IMR-90 (cell line): ENCODE measurements at regions not wholly inside any gene's neighbourhood (a gene's known extent, or its start where the extent isn't known, plus 50 kb on each side); places are given as distances from the start of the nearest gene placed in this dataset.

Source experiments
- ATAC-seq: fragments of 200-7000 bp; cut with Tn5 transposase; 2 replicates; pipeline ENCODE4 v1.9.1; 2020; ENCODE audit warnings: low read depth, mild to moderate bottlenecking, moderate library complexity
- BruUV-seq: library from RNA; stranded (reverse); fragments of 400-500 nt; replicated peaks from 2 replicates; lab custom pipeline; 2021; lab: Mats Ljungman, UMichigan
- CTCF ChIA-PET: fragments of 300-600 bp; formaldehyde crosslinking; extraction: SDS; loops from one replicate; lab custom pipeline; 2021; ENCODE audit warnings: antibody characterized with exemption; lab: Yijun Ruan, JAX
- POLR2A ChIA-PET: fragments of 300-600 bp; sonication (Branson Sonifier 250); formaldehyde crosslinking; loops from one replicate; lab custom pipeline; 2022; ENCODE audit warnings: antibody characterized with exemption; ENCODE audit not compliant: unreplicated experiment; lab: Charles Lee
- DNase-seq: peaks from one replicate; pipeline ENCODE4 v3.0.0; 2013
- H2AFZ ChIP-seq: replicated peaks from 2 replicates; pipeline ENCODE3; 2013; ENCODE audit warnings: low read length, mild to moderate bottlenecking; ENCODE audit not compliant: poor library complexity
- H2AK5ac ChIP-seq: 2 replicates; pipeline ENCODE4 v1.6.1; 2013; ENCODE audit warnings: low read depth, low read length, inconsistent platforms
- H2AK9ac ChIP-seq: replicated peaks from 2 replicates; pipeline ENCODE3; 2013; ENCODE audit warnings: mild to moderate bottlenecking, low read depth, low read length, moderate library complexity; ENCODE audit not compliant: poor library complexity
- H2BK120ac ChIP-seq: 2 replicates; pipeline ENCODE4 v1.6.1; 2013; ENCODE audit warnings: low read depth, low read length, inconsistent platforms
- H2BK15ac ChIP-seq: 3 replicates; pipeline ENCODE4 v1.6.1; 2013; ENCODE audit warnings: low read depth, low read length, inconsistent platforms
- H2BK20ac ChIP-seq: 2 replicates; pipeline ENCODE4 v1.6.1; 2013; ENCODE audit warnings: low read depth, mild to moderate bottlenecking, inconsistent platforms, low read length, moderate library complexity
- H2BK5ac ChIP-seq: 2 replicates; pipeline ENCODE4 v1.6.1; 2013; ENCODE audit warnings: mild to moderate bottlenecking, low read depth, low read length, inconsistent platforms; ENCODE audit not compliant: poor library complexity, severe bottlenecking
- H3K14ac ChIP-seq: replicated peaks from 2 replicates; pipeline ENCODE4 v1.6.1; 2013; ENCODE audit warnings: low read depth, low read length, inconsistent platforms
- H3K18ac ChIP-seq: 2 replicates; pipeline ENCODE4 v1.6.1; 2013; ENCODE audit warnings: low read depth, low read length, control low read depth
- H3K23ac ChIP-seq: 2 replicates; pipeline ENCODE4 v1.6.1; 2013; ENCODE audit warnings: low read depth, low read length, inconsistent platforms
- H3K27ac ChIP-seq: 2 replicates; pipeline ENCODE4 v1.5.1; 2013; ENCODE audit warnings: mild to moderate bottlenecking, control low read depth, low read length; ENCODE audit not compliant: insufficient read depth
- H3K27me3 ChIP-seq: 2 replicates; pipeline ENCODE4 v1.6.1; 2013; ENCODE audit warnings: low read length; ENCODE audit not compliant: control insufficient read depth, insufficient read depth
- H3K36me3 ChIP-seq: 2 replicates; pipeline ENCODE4 v1.6.1; 2013; ENCODE audit warnings: low read length, mixed read lengths; ENCODE audit not compliant: control insufficient read depth, insufficient read depth
- H3K4ac ChIP-seq: 2 replicates; pipeline ENCODE4 v1.6.1; 2013; ENCODE audit warnings: low read depth, low read length, inconsistent platforms
- H3K4me1 ChIP-seq: 2 replicates; pipeline ENCODE4 v1.6.1; 2013; ENCODE audit warnings: low read length, mixed read lengths; ENCODE audit not compliant: control insufficient read depth, insufficient read depth
- H3K4me2 ChIP-seq: 2 replicates; pipeline ENCODE4 v1.6.1; 2013; ENCODE audit warnings: low read depth, mild to moderate bottlenecking, control low read depth, low read length, moderate library complexity
- H3K4me3 ChIP-seq: 2 replicates; pipeline ENCODE4 v1.5.1; 2013; ENCODE audit warnings: low read depth, mild to moderate bottlenecking, control low read depth, low read length, moderate library complexity; ENCODE audit not compliant: insufficient read depth
- H3K56ac ChIP-seq: 2 replicates; pipeline ENCODE4 v1.6.1; 2013; ENCODE audit warnings: low read length, inconsistent platforms; ENCODE audit not compliant: insufficient read depth; ENCODE audit errors: extremely low read depth
- H3K79me1 ChIP-seq, 2 experiments: 2 replicates each; pipeline ENCODE4 v1.6.1; 2013; ENCODE audit warnings: low read length in 2 of 2, inconsistent platforms in 1 of 2, low read depth in 1 of 2
- H3K9ac ChIP-seq: 2 replicates; pipeline ENCODE4 v1.6.1; 2013; ENCODE audit warnings: low read depth, low read length, control low read depth
- H3K9me1 ChIP-seq: 2 replicates; pipeline ENCODE4 v1.6.1; 2013; ENCODE audit warnings: low read length, inconsistent platforms; ENCODE audit not compliant: insufficient read depth
- H3K9me3 ChIP-seq: 2 replicates; pipeline ENCODE4 v1.6.1; 2013; ENCODE audit warnings: low read length; ENCODE audit not compliant: control insufficient read depth, insufficient read depth
- H4K20me1 ChIP-seq: 2 replicates; pipeline ENCODE4 v1.6.1; 2013; ENCODE audit warnings: low read length, inconsistent platforms; ENCODE audit not compliant: insufficient read depth
- H4K5ac ChIP-seq: 2 replicates; pipeline ENCODE4 v1.6.1; 2013; ENCODE audit warnings: mild to moderate bottlenecking, low read depth, low read length, control low read depth
- H4K8ac ChIP-seq, 2 experiments: 2 replicates each; pipeline ENCODE4 v1.6.1; 2013; ENCODE audit warnings: low read depth in 2 of 2, low read length in 2 of 2, control low read depth in 1 of 2, inconsistent platforms in 1 of 2
- H4K91ac ChIP-seq: 2 replicates; pipeline ENCODE4 v1.6.1; 2013; ENCODE audit warnings: low read depth, low read length, inconsistent platforms; ENCODE audit not compliant: insufficient read depth
- BHLHE40 ChIP-seq: fragments of 150-350 bp; IDR thresholded peaks from 2 replicates; pipeline ENCODE4 v1.6.1; 2016; ENCODE audit warnings: mild to moderate bottlenecking, low read depth, low read length
- CEBPB ChIP-seq: IDR thresholded peaks from 2 replicates; pipeline ENCODE4 v1.6.1; 2012; ENCODE audit warnings: low read depth, low read length, improper control_type of control experiment
- CHD1 ChIP-seq: IDR thresholded peaks from 2 replicates; pipeline ENCODE4 v1.6.1; 2012; ENCODE audit warnings: low read depth, low read length, improper control_type of control experiment
- ELK1 ChIP-seq: fragments of 150-350 bp; IDR thresholded peaks from 2 replicates; pipeline ENCODE4 v1.6.1; 2016; ENCODE audit warnings: low read depth, mild to moderate bottlenecking, low read length, moderate library complexity, borderline replicate concordance
- FOS ChIP-seq: fragments of 150-350 bp; IDR thresholded peaks from 2 replicates; pipeline ENCODE4 v1.6.1; 2016; ENCODE audit warnings: low read depth, low read length
- MXI1 ChIP-seq: IDR thresholded peaks from 2 replicates; pipeline ENCODE4 v1.6.1; 2012; ENCODE audit warnings: low read depth, mild to moderate bottlenecking, low read length, moderate library complexity, borderline replicate concordance
- RAD21 ChIP-seq: IDR thresholded peaks from 2 replicates; pipeline ENCODE4 v1.6.1; 2012; ENCODE audit warnings: low read length, improper control_type of control experiment
- RCOR1 ChIP-seq: IDR thresholded peaks from 2 replicates; pipeline ENCODE4 v1.6.1; 2012; ENCODE audit warnings: mild to moderate bottlenecking, low read length, improper control_type of control experiment; ENCODE audit not compliant: insufficient replicate concordance
- RFX5 ChIP-seq: IDR thresholded peaks from 2 replicates; pipeline ENCODE4 v1.8.0; 2012; ENCODE audit warnings: low read depth, mild to moderate bottlenecking, low read length, moderate library complexity
- SMC3 ChIP-seq: fragments of 150-350 bp; IDR thresholded peaks from 2 replicates; pipeline ENCODE4 v1.6.1; 2016; ENCODE audit warnings: low read depth, mild to moderate bottlenecking, antibody characterized with exemption, low read length, moderate library complexity
- WGBS, 2 experiments: methylation state at CpG; one replicate each; pipeline versions ENCODE4 v1.1.5 to v1.1.7; 2013; ENCODE audit warnings: missing lambda C conversion rate in 2 of 2; ENCODE audit not compliant: insufficient read length in 1 of 2; ENCODE audit errors: extremely low coverage in 2 of 2; 5-methylcytosine and 5-hydroxymethylcytosine counted together
- dilution Hi-C: fragments of 300-500 bp; cut with HindIII; formaldehyde crosslinking; loops from one replicate; pipeline ENCODE4 v1.14.3; 2018; ENCODE audit warnings: low sequenced_read_pairs; ENCODE audit not compliant: unreplicated experiment
- in situ Hi-C: fragments of 300-500 bp; cut with MboI; formaldehyde crosslinking; loops from 3 replicates; pipeline ENCODE4 v1.14.3; 2019; ENCODE audit warnings: low sequenced_read_pairs, inconsistent platforms, mixed read lengths
- intact Hi-C: fragments of 100-400 bp; cut with micrococcal nuclease; formaldehyde crosslinking; loops from 2 replicates; pipeline ENCODE4 v1.10.0; 2022
- TF ChIP-seq, protein P1 (sequence below): fragments of 150-350 bp; IDR thresholded peaks from 2 replicates; pipeline ENCODE4 v1.6.1; 2017; ENCODE audit warnings: mild to moderate bottlenecking, antibody characterized with exemption, low read length, low read depth

DNA sequence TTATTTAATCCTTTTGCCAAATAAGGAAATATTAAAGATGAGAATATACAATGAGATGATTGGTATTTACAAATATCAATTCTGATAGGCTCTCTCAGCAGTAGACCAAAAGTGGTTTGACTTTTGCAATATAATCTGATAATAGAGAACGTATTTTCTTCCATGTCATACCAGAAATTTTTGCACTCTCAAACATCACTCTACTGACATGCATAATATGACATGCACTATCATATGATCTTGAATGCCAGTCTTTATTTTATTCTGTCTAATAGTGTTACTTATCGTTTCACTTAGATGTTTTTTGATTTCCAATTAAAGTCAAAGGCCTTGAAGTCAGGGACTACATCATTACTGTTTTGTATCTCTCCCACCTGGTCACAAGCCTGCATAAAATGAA lies 259.2 kb downstream of the PCDH7 start:
- no peak overlapping the region for H2BK15ac ChIP-seq
- TF ChIP-seq RFX5 (no peak), RCOR1 (no peak), SMC3 (no peak), RAD21 (no peak), FOS (no peak), ELK1 (no peak), BHLHE40 (no peak), CEBPB (no peak), MXI1 (no peak), CHD1 (no peak)
- TF ChIP-seq, protein P1, sequence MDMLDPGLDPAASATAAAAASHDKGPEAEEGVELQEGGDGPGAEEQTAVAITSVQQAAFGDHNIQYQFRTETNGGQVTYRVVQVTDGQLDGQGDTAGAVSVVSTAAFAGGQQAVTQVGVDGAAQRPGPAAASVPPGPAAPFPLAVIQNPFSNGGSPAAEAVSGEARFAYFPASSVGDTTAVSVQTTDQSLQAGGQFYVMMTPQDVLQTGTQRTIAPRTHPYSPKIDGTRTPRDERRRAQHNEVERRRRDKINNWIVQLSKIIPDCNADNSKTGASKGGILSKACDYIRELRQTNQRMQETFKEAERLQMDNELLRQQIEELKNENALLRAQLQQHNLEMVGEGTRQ = no peak
- no peaks in the 10 kb centered on the region for H4K20me1 ChIP-seq
- H3K4ac ChIP-seq = no peak overlapping the region
- H3K14ac ChIP-seq = no peak overlapping the region
- POLR2A ChIA-PET = no interaction called here
- H3K4me3 ChIP-seq = no peak overlapping the region
- WGBS, 2 experiments = no CpG with 5 or more reads among the region's 2 CpGs
- no peaks in the 10 kb centered on the region for H3K36me3 ChIP-seq
- no peak overlapping the region for H4K5ac ChIP-seq
- no peak overlapping the region for H3K4me2 ChIP-seq
- H3K4me1 ChIP-seq = peaks cover 1% of the 10 kb centered on the region; the same call in 1 of the 2 replicates
- no peak overlapping the region for H2BK120ac ChIP-seq
- no peaks in the 10 kb centered on the region for H3K9me1 ChIP-seq
- CTCF ChIA-PET = no interaction called here
- H4K8ac ChIP-seq = no peak overlapping the region
- no peak overlapping the region for H2AK5ac ChIP-seq
- H4K91ac ChIP-seq = no peak overlapping the region
- no peaks in the 10 kb centered on the region for H3K9me3 ChIP-seq
- no peaks in the 10 kb centered on the region for H3K27me3 ChIP-seq
- no peak overlapping the region for H2AK9ac ChIP-seq
- H3K9ac ChIP-seq = no peak overlapping the region
- in situ Hi-C loops (no loop called here), dilution Hi-C loops (no loop called here), intact Hi-C loops (no loop called here)
- no peak overlapping the region for H3K18ac ChIP-seq
- no TSS peak for BruUV-seq
- H3K23ac ChIP-seq = no peak overlapping the region
- H3K56ac ChIP-seq = no peak overlapping the region
- ATAC-seq (no peak), DNase-seq (no peak)
- H2BK20ac ChIP-seq = no peak overlapping the region
- no peak overlapping the region for H2BK5ac ChIP-seq
- H2AFZ ChIP-seq = no peak overlapping the region
- H3K79me1 ChIP-seq = no peaks in the 10 kb centered on the region
- H3K27ac ChIP-seq = no peak overlapping the region
